IMR-90 (cell line): ENCODE measurements at regions not wholly inside any gene's neighbourhood (a gene's known extent, or its start where the extent isn't known, plus 50 kb on each side); places are given as distances from the start of the nearest gene placed in this dataset.
A peak's percentile ranks its signal among the peaks of the same experiment; 100 is the strongest.

ENCODE experiments used
- ATAC-seq: fragments of 200-7000 bp; cut with Tn5 transposase; 2 replicates; pipeline ENCODE4 v1.9.1; 2020; ENCODE audit warnings: low read depth, mild to moderate bottlenecking, moderate library complexity
- BruUV-seq: library from RNA; stranded (reverse); fragments of 400-500 nt; replicated peaks from 2 replicates; lab custom pipeline; 2021; lab: Mats Ljungman, UMichigan
- CTCF ChIA-PET: fragments of 300-600 bp; formaldehyde crosslinking; extraction: SDS; loops from one replicate; lab custom pipeline; 2021; ENCODE audit warnings: antibody characterized with exemption; lab: Yijun Ruan, JAX
- POLR2A ChIA-PET: fragments of 300-600 bp; sonication (Branson Sonifier 250); formaldehyde crosslinking; loops from one replicate; lab custom pipeline; 2022; ENCODE audit warnings: antibody characterized with exemption; ENCODE audit not compliant: unreplicated experiment; lab: Charles Lee
- DNase-seq: peaks from one replicate; pipeline ENCODE4 v3.0.0; 2013
- H2AFZ ChIP-seq: replicated peaks from 2 replicates; pipeline ENCODE3; 2013; ENCODE audit warnings: low read length, mild to moderate bottlenecking; ENCODE audit not compliant: poor library complexity
- H2AK5ac ChIP-seq: 2 replicates; pipeline ENCODE4 v1.6.1; 2013; ENCODE audit warnings: low read depth, low read length, inconsistent platforms
- H2AK9ac ChIP-seq: replicated peaks from 2 replicates; pipeline ENCODE3; 2013; ENCODE audit warnings: mild to moderate bottlenecking, low read depth, low read length, moderate library complexity; ENCODE audit not compliant: poor library complexity
- H2BK120ac ChIP-seq: 2 replicates; pipeline ENCODE4 v1.6.1; 2013; ENCODE audit warnings: low read depth, low read length, inconsistent platforms
- H2BK15ac ChIP-seq: 3 replicates; pipeline ENCODE4 v1.6.1; 2013; ENCODE audit warnings: low read depth, low read length, inconsistent platforms
- H2BK20ac ChIP-seq: 2 replicates; pipeline ENCODE4 v1.6.1; 2013; ENCODE audit warnings: low read depth, mild to moderate bottlenecking, inconsistent platforms, low read length, moderate library complexity
- H2BK5ac ChIP-seq: 2 replicates; pipeline ENCODE4 v1.6.1; 2013; ENCODE audit warnings: mild to moderate bottlenecking, low read depth, low read length, inconsistent platforms; ENCODE audit not compliant: poor library complexity, severe bottlenecking
- H3K14ac ChIP-seq: replicated peaks from 2 replicates; pipeline ENCODE4 v1.6.1; 2013; ENCODE audit warnings: low read depth, low read length, inconsistent platforms
- H3K18ac ChIP-seq: 2 replicates; pipeline ENCODE4 v1.6.1; 2013; ENCODE audit warnings: low read depth, low read length, control low read depth
- H3K23ac ChIP-seq: 2 replicates; pipeline ENCODE4 v1.6.1; 2013; ENCODE audit warnings: low read depth, low read length, inconsistent platforms
- H3K27ac ChIP-seq: 2 replicates; pipeline ENCODE4 v1.5.1; 2013; ENCODE audit warnings: mild to moderate bottlenecking, control low read depth, low read length; ENCODE audit not compliant: insufficient read depth
- H3K27me3 ChIP-seq: 2 replicates; pipeline ENCODE4 v1.6.1; 2013; ENCODE audit warnings: low read length; ENCODE audit not compliant: control insufficient read depth, insufficient read depth
- H3K36me3 ChIP-seq: 2 replicates; pipeline ENCODE4 v1.6.1; 2013; ENCODE audit warnings: low read length, mixed read lengths; ENCODE audit not compliant: control insufficient read depth, insufficient read depth
- H3K4ac ChIP-seq: 2 replicates; pipeline ENCODE4 v1.6.1; 2013; ENCODE audit warnings: low read depth, low read length, inconsistent platforms
- H3K4me1 ChIP-seq: 2 replicates; pipeline ENCODE4 v1.6.1; 2013; ENCODE audit warnings: low read length, mixed read lengths; ENCODE audit not compliant: control insufficient read depth, insufficient read depth
- H3K4me2 ChIP-seq: 2 replicates; pipeline ENCODE4 v1.6.1; 2013; ENCODE audit warnings: low read depth, mild to moderate bottlenecking, control low read depth, low read length, moderate library complexity
- H3K4me3 ChIP-seq: 2 replicates; pipeline ENCODE4 v1.5.1; 2013; ENCODE audit warnings: low read depth, mild to moderate bottlenecking, control low read depth, low read length, moderate library complexity; ENCODE audit not compliant: insufficient read depth
- H3K56ac ChIP-seq: 2 replicates; pipeline ENCODE4 v1.6.1; 2013; ENCODE audit warnings: low read length, inconsistent platforms; ENCODE audit not compliant: insufficient read depth; ENCODE audit errors: extremely low read depth
- H3K79me1 ChIP-seq, 2 experiments: 2 replicates each; pipeline ENCODE4 v1.6.1; 2013; ENCODE audit warnings: low read length in 2 of 2, inconsistent platforms in 1 of 2, low read depth in 1 of 2
- H3K9ac ChIP-seq: 2 replicates; pipeline ENCODE4 v1.6.1; 2013; ENCODE audit warnings: low read depth, low read length, control low read depth
- H3K9me1 ChIP-seq: 2 replicates; pipeline ENCODE4 v1.6.1; 2013; ENCODE audit warnings: low read length, inconsistent platforms; ENCODE audit not compliant: insufficient read depth
- H3K9me3 ChIP-seq: 2 replicates; pipeline ENCODE4 v1.6.1; 2013; ENCODE audit warnings: low read length; ENCODE audit not compliant: control insufficient read depth, insufficient read depth
- H4K20me1 ChIP-seq: 2 replicates; pipeline ENCODE4 v1.6.1; 2013; ENCODE audit warnings: low read length, inconsistent platforms; ENCODE audit not compliant: insufficient read depth
- H4K5ac ChIP-seq: 2 replicates; pipeline ENCODE4 v1.6.1; 2013; ENCODE audit warnings: mild to moderate bottlenecking, low read depth, low read length, control low read depth
- H4K8ac ChIP-seq, 2 experiments: 2 replicates each; pipeline ENCODE4 v1.6.1; 2013; ENCODE audit warnings: low read depth in 2 of 2, low read length in 2 of 2, control low read depth in 1 of 2, inconsistent platforms in 1 of 2
- H4K91ac ChIP-seq: 2 replicates; pipeline ENCODE4 v1.6.1; 2013; ENCODE audit warnings: low read depth, low read length, inconsistent platforms; ENCODE audit not compliant: insufficient read depth
- CEBPB ChIP-seq: IDR thresholded peaks from 2 replicates; pipeline ENCODE4 v1.6.1; 2012; ENCODE audit warnings: low read depth, low read length, improper control_type of control experiment
- CTCF ChIP-seq: conservative IDR thresholded peaks from 2 replicates; pipeline ENCODE4 v1.5.1; 2012; ENCODE audit warnings: mild to moderate bottlenecking, low read depth, low read length, improper control_type of control experiment
- ELK1 ChIP-seq: fragments of 150-350 bp; IDR thresholded peaks from 2 replicates; pipeline ENCODE4 v1.6.1; 2016; ENCODE audit warnings: low read depth, mild to moderate bottlenecking, low read length, moderate library complexity, borderline replicate concordance
- FOS ChIP-seq: fragments of 150-350 bp; IDR thresholded peaks from 2 replicates; pipeline ENCODE4 v1.6.1; 2016; ENCODE audit warnings: low read depth, low read length
- MAFK ChIP-seq: IDR thresholded peaks from 2 replicates; pipeline ENCODE4 v1.6.1; 2012; ENCODE audit warnings: low read depth, low read length, improper control_type of control experiment
- MAZ ChIP-seq: IDR thresholded peaks from 2 replicates; pipeline ENCODE4 v1.6.1; 2012; ENCODE audit warnings: low read depth, mild to moderate bottlenecking, low read length, improper control_type of control experiment, moderate library complexity, borderline replicate concordance
- WGBS, 2 experiments: methylation state at CpG; one replicate each; pipeline versions ENCODE4 v1.1.5 to v1.1.7; 2013; ENCODE audit warnings: missing lambda C conversion rate in 2 of 2; ENCODE audit not compliant: insufficient read length in 1 of 2; ENCODE audit errors: extremely low coverage in 2 of 2; 5-methylcytosine and 5-hydroxymethylcytosine counted together
- dilution Hi-C: fragments of 300-500 bp; cut with HindIII; formaldehyde crosslinking; loops from one replicate; pipeline ENCODE4 v1.14.3; 2018; ENCODE audit warnings: low sequenced_read_pairs; ENCODE audit not compliant: unreplicated experiment
- in situ Hi-C: fragments of 300-500 bp; cut with MboI; formaldehyde crosslinking; loops from 3 replicates; pipeline ENCODE4 v1.14.3; 2019; ENCODE audit warnings: low sequenced_read_pairs, inconsistent platforms, mixed read lengths
- intact Hi-C: fragments of 100-400 bp; cut with micrococcal nuclease; formaldehyde crosslinking; loops from 2 replicates; pipeline ENCODE4 v1.10.0; 2022

GRCh38 chr7:79681454-79681853, 228.0 kb upstream of the MAGI2 start:
- Histone ChIP-seq H4K91ac (no peak overlapping the region), H3K23ac (no peak overlapping the region), H3K4me1 (no peaks in the 10 kb centered on the region), H3K14ac (no peak overlapping the region), H3K4ac (no peak overlapping the region), H3K9me1 (no peaks in the 10 kb centered on the region), H3K4me2 (no peak overlapping the region), H4K20me1 (no peaks in the 10 kb centered on the region), H3K36me3 (no peaks in the 10 kb centered on the region), H3K9me3 (no peaks in the 10 kb centered on the region), H2AK5ac (no peak overlapping the region), H3K27me3 (no peaks in the 10 kb centered on the region), H3K79me1 (no peaks in the 10 kb centered on the region), H3K4me3 (no peak overlapping the region), H2BK20ac (no peak overlapping the region), H4K8ac (no peak overlapping the region), H3K18ac (no peak overlapping the region), H2BK120ac (no peak overlapping the region), H2BK5ac (no peak overlapping the region), H3K27ac (no peak overlapping the region), H2AFZ (no peak overlapping the region), H3K9ac (no peak overlapping the region), H2BK15ac (no peak overlapping the region), H3K56ac (no peak overlapping the region), H4K5ac (no peak overlapping the region), H2AK9ac (no peak overlapping the region)
- ATAC-seq (no peak), DNase-seq (no peak)
- dilution Hi-C loops = no loop called here
- POLR2A ChIA-PET = no interaction called here
- BruUV-seq = no TSS peak
- TF ChIP-seq CEBPB = 0 out of 2 replicates have a peak, but pooled peaks have one; percentile 8
- TF ChIP-seq MAZ = no peak
- no peak for TF ChIP-seq MAFK
- no peak for TF ChIP-seq CTCF
- no peak for TF ChIP-seq ELK1
- TF ChIP-seq FOS = no peak
- intact Hi-C loops = no loop called here
- 60% methylated on average over 1 of the region's 8 CpGs; no CpG with 5 or more reads in 1 of the 2 experiments for WGBS, 2 experiments
- in situ Hi-C loops = no loop called here
- CTCF ChIA-PET = no interaction called here
